Activated CD4-positive, alpha-beta T cell treated with anti-CD3 and anti-CD28 coated beads for 48 hours (primary cell): ENCODE measurements at regions not wholly inside any gene's neighbourhood (a gene's known extent, or its start where the extent isn't known, plus 50 kb on each side); places are given as distances from the start of the nearest gene placed in this dataset.

Experiments used
- DNase-seq: peaks from one replicate; pipeline ENCODE4 v3.0.0-alpha.2; 2020

GRCh38 chr1:30260318-30260717, 463.1 kb downstream of the MATN1 start:
- DNase-seq: no peak

GRCh38 chr1:30259631-30260030, 463.8 kb downstream of the MATN1 start:
- DNase-seq: no peak

GRCh38 chr1:30258876-30259275, 464.5 kb downstream of the MATN1 start:
- no peak for DNase-seq

- DNase-seq: no peak
Measured at GRCh38 chr1:30258471-30258870, 464.9 kb downstream of the MATN1 start.

- DNase-seq: no peak
Measured at GRCh38 chr1:30257742-30258380, 465.5 kb downstream of the MATN1 start.

GRCh38 chr1:30257322-30257721, 466.1 kb downstream of the MATN1 start:
- DNase-seq: no peak

- DNase-seq: no peak
Measured at GRCh38 chr1:30256911-30257310, 466.5 kb downstream of the MATN1 start.

GRCh38 chr1:30255111-30255724, 468.2 kb downstream of the MATN1 start:
- DNase-seq: no peak

GRCh38 chr1:30253807-30254440, 469.5 kb downstream of the MATN1 start:
- DNase-seq: no peak

- no peak for DNase-seq
Measured at GRCh38 chr1:30253361-30253760, 470.0 kb downstream of the MATN1 start.

- no peak for DNase-seq
Measured at GRCh38 chr1:30250984-30251850, 472.2 kb downstream of the MATN1 start.

- no peak for DNase-seq
Measured at GRCh38 chr1:30250338-30250983, 472.9 kb downstream of the MATN1 start.

- no peak for DNase-seq
Measured at GRCh38 chr1:30249446-30250337, 473.7 kb downstream of the MATN1 start.

- no peak for DNase-seq
Measured at GRCh38 chr1:30248774-30249173, 474.6 kb downstream of the MATN1 start.

GRCh38 chr1:30248373-30248772, 475.0 kb downstream of the MATN1 start:
- DNase-seq: no peak

- DNase-seq: no peak
Measured at GRCh38 chr1:30244801-30245200, 478.6 kb downstream of the MATN1 start.

GRCh38 chr1:30242722-30243457, 480.5 kb downstream of the MATN1 start:
- no peak for DNase-seq

- DNase-seq: no peak
Measured at GRCh38 chr1:30242168-30242567, 481.2 kb downstream of the MATN1 start.

- DNase-seq: no peak
Measured at GRCh38 chr1:30241681-30242080, 481.7 kb downstream of the MATN1 start.

GRCh38 chr1:30234091-30234490, 489.3 kb downstream of the MATN1 start:
- DNase-seq: no peak

GRCh38 chr1:30232288-30232899, 491.0 kb downstream of the MATN1 start:
- DNase-seq: peak; percentile 38
